ENCODE measurements at regions not wholly inside any gene's neighbourhood (a gene's known extent, or its start where the extent isn't known, plus 50 kb on each side); places are given as distances from the start of the nearest gene placed in this dataset.

- in situ Hi-C loops (cut with MboI; ENCODE audit: low sequenced_read_pairs, unreplicated experiment): no loop called here
- DNase-seq (ENCODE audit: low spot score): no peak
- no peak for TF ChIP-seq CTCF (IDR thresholded peaks at IDR 0.05; ENCODE audit: borderline replicate concordance, control extremely low read depth, extremely low read depth, insufficient read depth, missing control alignments)
Measured at GRCh38 chr12:63308671-63309070, 157.7 kb upstream of the AVPR1A start.

GRCh38 chr12:63307849-63308248 is 156.8 kb upstream of the AVPR1A start:
- no peak for DNase-seq (ENCODE audit: low spot score)
- in situ Hi-C loops (cut with MboI; ENCODE audit: low sequenced_read_pairs, unreplicated experiment): no loop called here
- TF ChIP-seq CTCF (IDR thresholded peaks at IDR 0.05; ENCODE audit: borderline replicate concordance, control extremely low read depth, extremely low read depth, insufficient read depth, missing control alignments): no peak

- in situ Hi-C loops (cut with MboI; ENCODE audit: low sequenced_read_pairs, unreplicated experiment): no loop called here
- no peak for TF ChIP-seq CTCF (IDR thresholded peaks at IDR 0.05; ENCODE audit: borderline replicate concordance, control extremely low read depth, extremely low read depth, insufficient read depth, missing control alignments)
- no peak for DNase-seq (ENCODE audit: low spot score)
Measured at GRCh38 chr12:63305901-63306875, 155.2 kb upstream of the AVPR1A start.

GRCh38 chr12:63304887-63305316 is 153.9 kb upstream of the AVPR1A start:
- in situ Hi-C loops (cut with MboI; ENCODE audit: low sequenced_read_pairs, unreplicated experiment): no loop called here
- DNase-seq (ENCODE audit: low spot score): no peak
- no peak for TF ChIP-seq CTCF (IDR thresholded peaks at IDR 0.05; ENCODE audit: borderline replicate concordance, control extremely low read depth, extremely low read depth, insufficient read depth, missing control alignments)

DNA sequence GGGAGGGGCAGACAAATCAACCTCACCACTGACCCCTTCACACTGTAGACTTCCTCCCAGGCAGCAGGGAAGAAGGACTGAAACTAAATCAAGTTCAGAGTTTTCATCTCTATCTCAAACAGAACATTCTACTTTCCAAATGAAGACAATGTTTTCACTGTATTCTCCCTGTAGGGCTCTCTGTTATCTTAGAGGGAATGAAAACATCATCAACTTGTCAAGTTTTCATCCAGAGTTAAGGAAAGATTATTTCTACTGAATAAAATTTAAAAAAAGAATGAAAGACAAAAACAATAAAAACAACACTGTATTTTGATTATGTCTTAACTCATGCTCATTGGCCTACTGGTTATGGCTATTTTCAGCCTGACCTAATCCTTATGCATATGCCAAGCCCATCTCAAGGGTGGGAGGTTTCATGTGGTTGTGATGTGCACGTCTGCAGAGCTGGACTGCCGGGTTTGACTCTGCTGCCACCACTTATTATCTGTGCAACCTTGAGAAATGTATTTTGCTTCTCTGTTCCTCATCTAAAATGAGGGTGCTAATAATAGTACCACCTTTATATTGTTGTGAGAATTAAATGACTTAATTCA is 152.0 kb upstream of the AVPR1A start:
- DNase-seq (ENCODE audit: low spot score): no peak
- TF ChIP-seq CTCF (IDR thresholded peaks at IDR 0.05; ENCODE audit: borderline replicate concordance, control extremely low read depth, extremely low read depth, insufficient read depth, missing control alignments): no peak
- in situ Hi-C loops (cut with MboI; ENCODE audit: low sequenced_read_pairs, unreplicated experiment): no loop called here

GRCh38 chr12:63302269-63302940 is 151.4 kb upstream of the AVPR1A start:
- in situ Hi-C loops (cut with MboI; ENCODE audit: low sequenced_read_pairs, unreplicated experiment): no loop called here
- DNase-seq (ENCODE audit: low spot score): no peak
- TF ChIP-seq CTCF (IDR thresholded peaks at IDR 0.05; ENCODE audit: borderline replicate concordance, control extremely low read depth, extremely low read depth, insufficient read depth, missing control alignments): no peak
